Stomach (tissue), 4 donors: ENCODE measurements at regions not wholly inside any gene's neighbourhood (a gene's known extent, or its start where the extent isn't known, plus 50 kb on each side); places are given as distances from the start of the nearest gene placed in this dataset.

Source experiments
- EP300 ChIP-seq: sonication (generic); formaldehyde crosslinking; IDR thresholded peaks from one replicate; pipeline ENCODE4 v1.6.1; 2017; ENCODE audit warnings: antibody characterized with exemption
- POLR2A ChIP-seq, 4 donors: fragments of 450-650 bp; IDR thresholded peaks; one replicate each; pipeline ENCODE4 v1.6.1; 2016; ENCODE audit warnings: antibody characterized with exemption in 4 of 4, control low read depth in 2 of 4, mild to moderate bottlenecking in 1 of 4, moderate library complexity in 1 of 4
- POLR2AphosphoS5 ChIP-seq, 3 donors: sonication (generic); formaldehyde crosslinking; IDR thresholded peaks; one replicate each; pipeline ENCODE4 v1.6.1; 2016; ENCODE audit warnings: antibody characterized with exemption in 3 of 3
- TF ChIP-seq, protein P1 (sequence below), 7 experiments: fragments of 450-650 bp in 4 of 7; fragments of 200-600 bp in 3 of 7; sonication (generic) in 3 of 7; IDR thresholded peaks; one replicate each; pipeline ENCODE4 v1.5.1; 2016 to 2019; ENCODE audit warnings: antibody characterized with exemption in 7 of 7, control low read depth in 2 of 7, mild to moderate bottlenecking in 1 of 7

DNA sequence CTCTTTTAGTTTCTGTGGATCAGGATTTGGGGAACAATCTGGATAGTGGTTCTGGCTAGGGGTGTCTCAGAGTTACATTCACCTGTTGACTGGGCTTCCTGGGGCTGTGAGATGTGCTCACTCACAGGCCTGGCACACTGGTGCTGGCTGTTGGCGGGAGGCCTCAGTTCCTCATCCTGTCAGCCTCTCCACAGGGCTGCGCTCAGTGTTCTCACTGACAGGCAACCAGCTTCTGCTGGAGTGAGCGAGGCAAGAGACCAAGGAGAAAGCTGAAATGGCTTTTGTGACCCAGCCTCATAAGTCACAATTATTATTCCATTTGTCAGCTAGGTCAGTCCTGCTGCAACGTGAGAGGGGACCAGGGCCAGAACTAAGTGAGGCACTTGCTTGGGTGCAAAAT is 180.6 kb upstream of the GLI2 start:
- TF ChIP-seq, protein P1, sequence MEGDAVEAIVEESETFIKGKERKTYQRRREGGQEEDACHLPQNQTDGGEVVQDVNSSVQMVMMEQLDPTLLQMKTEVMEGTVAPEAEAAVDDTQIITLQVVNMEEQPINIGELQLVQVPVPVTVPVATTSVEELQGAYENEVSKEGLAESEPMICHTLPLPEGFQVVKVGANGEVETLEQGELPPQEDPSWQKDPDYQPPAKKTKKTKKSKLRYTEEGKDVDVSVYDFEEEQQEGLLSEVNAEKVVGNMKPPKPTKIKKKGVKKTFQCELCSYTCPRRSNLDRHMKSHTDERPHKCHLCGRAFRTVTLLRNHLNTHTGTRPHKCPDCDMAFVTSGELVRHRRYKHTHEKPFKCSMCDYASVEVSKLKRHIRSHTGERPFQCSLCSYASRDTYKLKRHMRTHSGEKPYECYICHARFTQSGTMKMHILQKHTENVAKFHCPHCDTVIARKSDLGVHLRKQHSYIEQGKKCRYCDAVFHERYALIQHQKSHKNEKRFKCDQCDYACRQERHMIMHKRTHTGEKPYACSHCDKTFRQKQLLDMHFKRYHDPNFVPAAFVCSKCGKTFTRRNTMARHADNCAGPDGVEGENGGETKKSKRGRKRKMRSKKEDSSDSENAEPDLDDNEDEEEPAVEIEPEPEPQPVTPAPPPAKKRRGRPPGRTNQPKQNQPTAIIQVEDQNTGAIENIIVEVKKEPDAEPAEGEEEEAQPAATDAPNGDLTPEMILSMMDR (IDR thresholded peaks at IDR 0.05): no peak
- TF ChIP-seq POLR2A (IDR thresholded peaks at IDR 0.05) (no peak), EP300 (no peak), POLR2AphosphoS5 (IDR thresholded peaks at IDR 0.05) (no peak)
